H9 (cell line): ENCODE measurements at regions not wholly inside any gene's neighbourhood (a gene's known extent, or its start where the extent isn't known, plus 50 kb on each side); places are given as distances from the start of the nearest gene placed in this dataset.

ENCODE experiments used
- DNase-seq: peaks from one replicate; pipeline ENCODE4 v3.0.0-alpha.2; 2017
- H2AFZ ChIP-seq: one replicate; pipeline ENCODE4 v1.6.1; 2013; ENCODE audit warnings: mild to moderate bottlenecking, low read length, control low read depth, moderate library complexity
- H2AK5ac ChIP-seq: 2 replicates; pipeline ENCODE4 v1.6.1; 2013; ENCODE audit warnings: low read length, control low read depth, mixed read lengths; ENCODE audit not compliant: insufficient read length
- H2BK120ac ChIP-seq: one replicate; pipeline ENCODE4 v1.6.1; 2013; ENCODE audit warnings: low read depth, mild to moderate bottlenecking, low read length, control low read depth, inconsistent platforms; ENCODE audit not compliant: poor library complexity, severe bottlenecking
- H2BK12ac ChIP-seq: 2 replicates; pipeline ENCODE4 v1.6.1; 2013; ENCODE audit warnings: low read length, control low read depth, mixed read lengths, low read depth; ENCODE audit not compliant: insufficient read length
- H2BK15ac ChIP-seq: 2 replicates; pipeline ENCODE4 v1.6.1; 2013; ENCODE audit warnings: low read depth, low read length, control low read depth
- H2BK20ac ChIP-seq: one replicate; pipeline ENCODE4 v1.6.1; 2013; ENCODE audit warnings: low read depth, mild to moderate bottlenecking, low read length, control low read depth, inconsistent platforms; ENCODE audit not compliant: poor library complexity, severe bottlenecking
- H2BK5ac ChIP-seq: 2 replicates; pipeline ENCODE4 v1.6.1; 2013; ENCODE audit warnings: low read length, control low read depth, mixed read lengths; ENCODE audit not compliant: insufficient read length
- H3K14ac ChIP-seq: 2 replicates; pipeline ENCODE4 v1.6.1; 2013; ENCODE audit warnings: low read length, control low read depth; ENCODE audit not compliant: insufficient read depth
- H3K18ac ChIP-seq: 2 replicates; pipeline ENCODE4 v1.6.1; 2013; ENCODE audit warnings: low read depth, mild to moderate bottlenecking, mixed read lengths, low read length, control low read depth; ENCODE audit not compliant: insufficient read length
- H3K23ac ChIP-seq: 2 replicates; pipeline ENCODE4 v1.6.1; 2013; ENCODE audit warnings: low read length, control low read depth, mixed read lengths, low read depth; ENCODE audit not compliant: insufficient read length
- H3K23me2 ChIP-seq: 2 replicates; pipeline ENCODE4 v1.6.1; 2013; ENCODE audit warnings: low read depth, mild to moderate bottlenecking, mixed read lengths, low read length, control low read depth; ENCODE audit not compliant: insufficient read length, poor library complexity, severe bottlenecking
- H3K27ac ChIP-seq: 2 replicates; pipeline ENCODE4 v1.5.1; 2013; ENCODE audit warnings: low read length, control low read depth, mixed read lengths, low read depth; ENCODE audit not compliant: insufficient read length
- H3K27me3 ChIP-seq: 2 replicates; pipeline ENCODE4 v1.6.1; 2013; ENCODE audit warnings: low read length, control low read depth, inconsistent platforms; ENCODE audit not compliant: insufficient read depth
- H3K4ac ChIP-seq: 2 replicates; pipeline ENCODE4 v1.6.1; 2013; ENCODE audit warnings: low read depth, mild to moderate bottlenecking, control low read depth, inconsistent platforms, low read length, moderate library complexity
- H3K4me1 ChIP-seq: 2 replicates; pipeline ENCODE4 v1.6.1; 2013; ENCODE audit warnings: low read length, control low read depth, inconsistent platforms; ENCODE audit not compliant: insufficient read depth
- H3K4me2 ChIP-seq: 2 replicates; pipeline ENCODE4 v1.6.1; 2013; ENCODE audit warnings: low read length, control low read depth, mixed read lengths; ENCODE audit not compliant: insufficient read length, insufficient read depth
- H3K56ac ChIP-seq: 2 replicates; pipeline ENCODE4 v1.6.1; 2013; ENCODE audit warnings: low read depth, mild to moderate bottlenecking, mixed read lengths, low read length, control low read depth; ENCODE audit not compliant: insufficient read length
- H3K79me1 ChIP-seq: 2 replicates; pipeline ENCODE4 v1.6.1; 2013; ENCODE audit warnings: low read depth, mild to moderate bottlenecking, moderate library complexity, low read length, control low read depth, inconsistent platforms; ENCODE audit not compliant: insufficient read depth, poor library complexity, severe bottlenecking
- H3K79me2 ChIP-seq: 2 replicates; pipeline ENCODE4 v1.6.1; 2013; ENCODE audit warnings: low read length, control low read depth, inconsistent platforms; ENCODE audit not compliant: insufficient read depth
- H3K9ac ChIP-seq: 2 replicates; pipeline ENCODE4 v1.6.1; 2013; ENCODE audit warnings: low read length, control low read depth, mixed read lengths; ENCODE audit not compliant: insufficient read length; ENCODE audit errors: extremely low read depth
- H3K9me3 ChIP-seq: one replicate; pipeline ENCODE4 v1.6.1; 2013; ENCODE audit warnings: low read depth, low read length, inconsistent platforms; ENCODE audit not compliant: control insufficient read depth
- H3T11ph ChIP-seq: one replicate; pipeline ENCODE4 v1.6.1; 2013; ENCODE audit warnings: mild to moderate bottlenecking, low read length, control low read depth, inconsistent platforms
- H4K20me1 ChIP-seq: one replicate; pipeline ENCODE4 v1.6.1; 2013; ENCODE audit not compliant: control insufficient read depth, insufficient read length, insufficient read depth
- H4K5ac ChIP-seq: 2 replicates; pipeline ENCODE4 v1.6.1; 2013; ENCODE audit warnings: low read depth, mild to moderate bottlenecking, mixed read lengths, low read length, control low read depth; ENCODE audit not compliant: insufficient read length
- H4K8ac ChIP-seq: replicated peaks from 2 replicates; pipeline ENCODE4 v1.6.1; 2013; ENCODE audit warnings: low read length, control low read depth, mixed read lengths, low read depth; ENCODE audit not compliant: insufficient read length
- H4K91ac ChIP-seq: 2 replicates; pipeline ENCODE4 v1.6.1; 2013; ENCODE audit warnings: low read depth, mild to moderate bottlenecking, moderate library complexity, mixed read lengths, low read length, control low read depth; ENCODE audit not compliant: insufficient read length
- H3K27ac Mint-ChIP-seq, 3 experiments: 2 replicates in 2 of 3; 3 replicates in 1 of 3; pipeline ENCODE4 v1.8.0; 2020 to 2021; ENCODE audit warnings: mixed read lengths in 3 of 3, mild to moderate bottlenecking in 1 of 3, moderate library complexity in 1 of 3
- H3K27me3 Mint-ChIP-seq: 2 replicates; pipeline ENCODE4 v1.8.0; 2021; ENCODE audit warnings: low read depth, mild to moderate bottlenecking, moderate library complexity, mixed read lengths
- H3K36me3 Mint-ChIP-seq, 3 experiments: 2 replicates in 2 of 3; 3 replicates in 1 of 3; pipeline ENCODE4 v1.8.0; 2020 to 2021; ENCODE audit warnings: low read depth in 3 of 3, mixed read lengths in 3 of 3; ENCODE audit not compliant: insufficient read depth in 1 of 3
- H3K4me1 Mint-ChIP-seq, 2 experiments: 2 replicates each; pipeline ENCODE4 v1.8.0; 2020; ENCODE audit warnings: mixed read lengths in 2 of 2
- H3K4me3 Mint-ChIP-seq, 2 experiments: 2 replicates in 1 of 2; 3 replicates in 1 of 2; pipeline ENCODE4 v1.8.0; 2020 to 2021; ENCODE audit warnings: mild to moderate bottlenecking in 2 of 2, mixed read lengths in 2 of 2, moderate library complexity in 1 of 2
- H3K9me3 Mint-ChIP-seq, 2 experiments: 2 replicates in 1 of 2; 3 replicates in 1 of 2; pipeline ENCODE4 v1.8.0; 2020; ENCODE audit warnings: mild to moderate bottlenecking in 2 of 2, mixed read lengths in 2 of 2, moderate library complexity in 1 of 2
- CTCF ChIP-seq: fragments of 200-600 bp; sonication (generic); conservative IDR thresholded peaks from 3 replicates; pipeline ENCODE4 v1.8.0; 2021; ENCODE audit warnings: antibody characterized with exemption, mild to moderate bottlenecking
- WGBS: extraction: QIAGEN DNeasy Blood & Tissue Kit; methylation state at CpG from one replicate; pipeline ENCODE4 v1.1.7; 2013; ENCODE audit warnings: missing lambda C conversion rate, low lambda C conversion rate, mixed read lengths; ENCODE audit not compliant: insufficient read length; ENCODE audit errors: extremely low coverage; 5-methylcytosine and 5-hydroxymethylcytosine counted together

GRCh38 chrX:34557733-34558132, 99.4 kb downstream of the TMEM47 start:
- H3K9me3 ChIP-seq = no peaks in the 10 kb centered on the region
- no peak overlapping the region for H2AK5ac ChIP-seq
- TF ChIP-seq CTCF = no peak
- no peak overlapping the region for H2BK5ac ChIP-seq
- no peak overlapping the region for H4K8ac ChIP-seq
- no peak overlapping the region for H2BK20ac ChIP-seq
- H3K79me2 ChIP-seq = no peaks in the 10 kb centered on the region
- no peaks in the 10 kb centered on the region for H4K20me1 ChIP-seq
- H3T11ph ChIP-seq = no peak overlapping the region
- H3K27me3 Mint-ChIP-seq = peaks cover 37% of the 10 kb centered on the region
- no peak overlapping the region for H3K9ac ChIP-seq
- peaks cover 56 to 62% of the 10 kb centered on the region in 2 experiments for H3K4me1 Mint-ChIP-seq
- no peak overlapping the region for H2BK15ac ChIP-seq
- DNase-seq = peak; percentile 85
- no peak overlapping the region for H3K23ac ChIP-seq
- no peak overlapping the region for H3K18ac ChIP-seq
- H3K4ac ChIP-seq = no peak overlapping the region
- no peak overlapping the region; a peak in 1 of 5 replicates for H3K4me3 Mint-ChIP-seq
- H3K36me3 Mint-ChIP-seq = peaks cover 0 to 4% (median 1%) of the 10 kb centered on the region in 3 experiments; a peak in 4 of 7 replicates
- no peaks in the 10 kb centered on the region for H3K79me1 ChIP-seq
- peak overlapping the region in 1 of 3 experiments; percentile 73; a peak in 1 of 7 replicates for H3K27ac Mint-ChIP-seq
- no CpG with 5 or more reads among the region's 1 CpG for WGBS
- no peak overlapping the region for H2BK12ac ChIP-seq
- H3K4me2 ChIP-seq = peak overlapping the region; percentile 55
- no peaks in the 10 kb centered on the region for H3K23me2 ChIP-seq
- peaks cover 3 to 52% of the 10 kb centered on the region in 2 experiments; a peak in 4 of 5 replicates for H3K9me3 Mint-ChIP-seq
- no peak overlapping the region for H2AFZ ChIP-seq
- peak overlapping the region; percentile 80 for H3K27ac ChIP-seq
- H3K14ac ChIP-seq = no peak overlapping the region
- H3K56ac ChIP-seq = no peak overlapping the region
- H3K27me3 ChIP-seq = no peaks in the 10 kb centered on the region; the same call in 1 of the 2 replicates
- peaks cover 14% of the 10 kb centered on the region; the same call in 1 of the 2 replicates for H3K4me1 ChIP-seq
- H2BK120ac ChIP-seq = no peak overlapping the region
- no peak overlapping the region for H4K91ac ChIP-seq
- H4K5ac ChIP-seq = no peak overlapping the region
